Transverse colon (tissue), 4 donors: ENCODE measurements at regions not wholly inside any gene's neighbourhood (a gene's known extent, or its start where the extent isn't known, plus 50 kb on each side); places are given as distances from the start of the nearest gene placed in this dataset.

Source experiments
- DNase-seq: peaks from one replicate; pipeline ENCODE4 v3.0.0-alpha.2; 2019
- H3K27ac ChIP-seq, 4 donors: fragments of 200-600 bp; sonication (generic); 2 replicates each; pipeline ENCODE4 v1.5.1; 2016 to 2018; ENCODE audit warnings: inconsistent platforms in 4 of 4
- H3K27me3 ChIP-seq: fragments of 200-600 bp; sonication (generic); 2 replicates; pipeline ENCODE4 v1.5.1; 2017; ENCODE audit warnings: inconsistent platforms
- H3K36me3 ChIP-seq, 4 donors: fragments of 200-600 bp; sonication (generic); 2 replicates each; pipeline ENCODE4 v1.5.1; 2017 to 2019; ENCODE audit warnings: inconsistent platforms in 4 of 4
- H3K4me1 ChIP-seq, 4 donors: fragments of 200-600 bp; sonication (generic); 2 replicates each; pipeline ENCODE4 v1.5.1; 2017 to 2020; ENCODE audit warnings: inconsistent platforms in 4 of 4
- H3K4me3 ChIP-seq, 4 donors: fragments of 200-600 bp; sonication (generic); 1 replicate in 1 of 4; 2 replicates in 3 of 4; pipeline versions ENCODE4 v1.5.1 to v1.6.1; 2017 to 2019; ENCODE audit warnings: inconsistent platforms in 4 of 4
- H3K9me3 ChIP-seq, 2 donors: fragments of 200-600 bp; sonication (generic); 2 replicates each; pipeline ENCODE4 v1.5.1; 2017 to 2019; ENCODE audit warnings: inconsistent platforms in 2 of 2
- CTCF ChIP-seq, 5 experiments: fragments of 200-600 bp in 3 of 5; fragments of 450-650 bp in 2 of 5; sonication (generic) in 3 of 5; IDR thresholded peaks; 1 replicate in 2 of 5; 2 replicates in 3 of 5; pipeline ENCODE4 v1.5.1; 2016 to 2017; ENCODE audit warnings: antibody characterized with exemption in 5 of 5, inconsistent platforms in 3 of 5, mild to moderate bottlenecking in 2 of 5, moderate library complexity in 1 of 5
- EP300 ChIP-seq: sonication (generic); formaldehyde crosslinking; IDR thresholded peaks from one replicate; pipeline ENCODE4 v1.6.1; 2017; ENCODE audit warnings: antibody characterized with exemption, low read depth
- POLR2A ChIP-seq: fragments of 450-650 bp; IDR thresholded peaks from one replicate; pipeline ENCODE4 v1.6.1; 2016; ENCODE audit warnings: antibody characterized with exemption, mild to moderate bottlenecking, moderate library complexity
- POLR2AphosphoS5 ChIP-seq, 3 donors: sonication (generic); formaldehyde crosslinking; IDR thresholded peaks; one replicate each; pipeline ENCODE4 v1.6.1; 2016; ENCODE audit warnings: antibody characterized with exemption in 3 of 3
- WGBS, 2 donors: methylation state at CpG; one replicate each; pipeline ENCODE4 v1.1.5; 2018; ENCODE audit warnings: low coverage in 1 of 2; 5-methylcytosine and 5-hydroxymethylcytosine counted together
- in situ Hi-C, 4 donors: fragments of 200-750 bp; cut with MboI; loops; one replicate each; pipeline versions ENCODE4 v1.15.0 to v1.15.1; 2017; ENCODE audit warnings: low sequenced_read_pairs in 3 of 4, low pct_ligation_motif_present in 1 of 4, low pct_unique_long_range_greater_than_20kb in 1 of 4
- intact Hi-C: fragments of 100-400 bp; cut with DNase I; formaldehyde crosslinking; loops from one replicate; pipeline ENCODE4 v1.15.1; 2023; ENCODE audit warnings: low total_unique reads
- small RNA-seq, 4 donors: library from RNA; depleted of rRNA; stranded (forward); fragments of <200 nt; gene quantifications; one replicate each; pipeline ENCODE3, GENCODE V24; 2016

DNA sequence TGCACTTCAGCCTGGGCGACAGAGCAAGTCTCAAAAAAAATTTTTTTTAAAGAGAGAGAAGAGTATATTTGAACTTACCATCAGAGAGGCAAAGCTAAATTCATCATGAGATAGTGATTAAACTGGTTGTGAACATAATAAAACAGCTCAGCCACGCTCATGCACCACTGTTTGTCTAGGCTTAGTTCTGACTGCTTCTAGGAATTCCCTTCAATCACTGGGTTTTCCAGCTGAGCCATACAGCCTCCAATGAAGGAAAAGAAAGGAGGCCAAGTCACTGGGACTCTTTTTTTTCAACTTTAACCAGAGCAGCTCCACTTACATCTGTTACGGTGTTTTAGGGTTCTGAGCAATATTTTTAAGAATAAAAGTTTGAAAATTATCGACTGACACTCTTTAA is 50.4 kb upstream of the HNRNPU start:
- in situ Hi-C loops (no loop called here), intact Hi-C loops (no loop called here)
- H3K9me3 ChIP-seq: no peaks in the 10 kb centered on the region
- no peak overlapping the region for H3K4me3 ChIP-seq
- no peaks in the 10 kb centered on the region for H3K27me3 ChIP-seq
- peaks cover 0 to 7% (median 5%) of the 10 kb centered on the region in 4 donors for H3K4me1 ChIP-seq
- no peaks in the 10 kb centered on the region for H3K36me3 ChIP-seq
- 90 to 97% methylated on average over 4 of the region's 4 CpGs for WGBS, 2 donors
- no peak overlapping the region for H3K27ac ChIP-seq
- no peak for DNase-seq
- TF ChIP-seq EP300 (no peak), POLR2A (no peak), POLR2AphosphoS5 (IDR thresholded peaks at IDR 0.05) (no peak), CTCF (IDR thresholded peaks at IDR 0.05) (no peak)

Small RNAs in the stretch of these regions (small RNA-seq; reads per million reads assigned to genes)
- gene RNU6-1089P (0 reads per million in 4 donors), gene RNU6-947P (0 reads per million in 4 donors), gene RNU6-999P (0 reads per million in 4 donors)
